ENCODE measurements at regions not wholly inside any gene's neighbourhood (a gene's known extent, or its start where the extent isn't known, plus 50 kb on each side); places are given as distances from the start of the nearest gene placed in this dataset.
A peak's percentile ranks its signal among the peaks of the same experiment; 100 is the strongest.

GRCh38 chr6:84547341-84547801 is 217.0 kb downstream of the TBX18 start (continued):
- peak; percentile 35; the same call in 1 of the 2 replicates for TF ChIP-seq CREB1 (IDR thresholded peaks at IDR 0.05)
- no peak for TF ChIP-seq CREB1 (CRISPR knock-in tag; IDR thresholded peaks at IDR 0.05)
- TF ChIP-seq TARDBP (IDR thresholded peaks at IDR 0.05) = peak; percentile 84
- no peak for TF ChIP-seq UBTF (IDR thresholded peaks at IDR 0.05; ENCODE audit: borderline replicate concordance in 1 of 2, low read depth in 2 of 2, low read length in 2 of 2)
- TF ChIP-seq EP300 (IDR thresholded peaks at IDR 0.05; ENCODE audit: low read length) = peak; percentile 95
- 0 out of 2 replicates have a peak, but pooled peaks have one; percentile 57 for TF ChIP-seq CLOCK (CRISPR knock-in tag; IDR thresholded peaks at IDR 0.05; ENCODE audit: borderline replicate concordance)
- TF ChIP-seq ATF7 (IDR thresholded peaks at IDR 0.05) = peak; percentile 73
- TF ChIP-seq, protein P1, sequence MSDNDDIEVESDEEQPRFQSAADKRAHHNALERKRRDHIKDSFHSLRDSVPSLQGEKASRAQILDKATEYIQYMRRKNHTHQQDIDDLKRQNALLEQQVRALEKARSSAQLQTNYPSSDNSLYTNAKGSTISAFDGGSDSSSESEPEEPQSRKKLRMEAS (CRISPR knock-in tag; IDR thresholded peaks at IDR 0.05) = no peak
- 0 out of 2 replicates have a peak, but pooled peaks have one; percentile 54 for TF ChIP-seq NR2F6 (CRISPR knock-in tag; IDR thresholded peaks at IDR 0.05)
- TF ChIP-seq ZBTB12 (CRISPR knock-in tag; IDR thresholded peaks at IDR 0.05) = no peak
- TF ChIP-seq TAF7 (tag; IDR thresholded peaks at IDR 0.05) = no peak
- no peak for TF ChIP-seq SRSF1 (IDR thresholded peaks at IDR 0.05; ENCODE audit: low read depth, low read length)
- TF ChIP-seq U2AF1 (optimal IDR thresholded peaks at IDR 0.05; ENCODE audit: low read depth, low read length) = no peak
- peak; percentile 90 for TF ChIP-seq HMG20A (CRISPR knock-in tag; conservative IDR thresholded peaks at IDR 0.05)
- TF ChIP-seq ZNF583 (CRISPR knock-in tag; IDR thresholded peaks at IDR 0.05) = no peak; the same call in 1 of the 2 replicates
- peak; percentile 88; the same call in 1 of the 2 replicates for TF ChIP-seq MTA1 (IDR thresholded peaks at IDR 0.05; ENCODE audit: borderline replicate concordance)
- peak; percentile 54 for TF ChIP-seq MAFK (IDR thresholded peaks at IDR 0.05; ENCODE audit: low read length)
- peak; percentile 97; the same call in 1 of the 2 replicates for TF ChIP-seq ESRRA (IDR thresholded peaks at IDR 0.05; ENCODE audit: borderline replicate concordance, low read depth)
- TF ChIP-seq FOXA3 (CRISPR knock-in tag; conservative IDR thresholded peaks at IDR 0.05 in 1 of 2, IDR thresholded peaks at IDR 0.05 in 1 of 2) = peak in 1 of 2 experiments; percentile 90; a peak in 2 of 4 replicates

Data from K562 (cell line).